LHCN-M2 (cell line): ENCODE measurements at regions not wholly inside any gene's neighbourhood (a gene's known extent, or its start where the extent isn't known, plus 50 kb on each side); places are given as distances from the start of the nearest gene placed in this dataset.

ENCODE experiments used
- DNase-seq: peaks from one replicate; pipeline ENCODE4 v3.0.0-alpha.2; 2012; ENCODE audit warnings: low read depth

DNA sequence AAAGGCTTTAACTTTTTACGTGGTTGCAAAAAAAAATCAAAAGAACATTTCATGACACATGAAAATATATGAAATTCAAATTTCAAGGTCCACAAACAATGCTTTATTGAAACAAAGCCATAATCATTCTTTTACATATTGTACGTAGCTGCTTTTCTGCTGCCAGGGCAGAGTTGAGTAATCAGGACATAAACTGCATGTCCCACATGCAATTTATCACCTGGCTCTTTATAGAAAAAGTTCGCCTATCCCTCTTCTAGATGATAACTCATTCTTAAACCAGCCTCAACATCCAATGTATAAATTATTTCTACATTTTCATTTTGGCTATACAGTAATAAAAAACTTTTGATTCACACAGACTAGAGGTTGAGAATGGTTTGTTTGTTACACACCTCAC is 154.9 kb downstream of the AXIN2 start:
- DNase-seq = no peak

DNA sequence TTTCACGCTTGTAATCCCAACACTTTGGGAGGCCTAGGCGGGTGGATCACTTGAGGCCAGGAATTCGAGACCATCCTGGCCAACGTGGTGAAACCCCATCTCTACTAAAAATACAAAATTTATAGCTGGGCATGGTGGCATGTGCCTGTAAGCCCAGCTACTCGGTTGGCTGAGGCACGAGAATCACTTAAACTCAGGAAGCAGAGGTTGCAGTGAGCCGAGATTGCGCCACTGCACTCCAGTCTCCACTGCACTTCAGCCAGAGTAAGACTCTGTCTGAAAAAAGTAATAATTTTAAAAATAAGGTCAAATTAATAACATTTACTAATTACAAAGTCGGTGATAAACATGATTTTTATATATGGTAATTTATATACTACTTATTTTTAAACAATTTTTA is 155.9 kb downstream of the AXIN2 start:
- no peak for DNase-seq

DNA sequence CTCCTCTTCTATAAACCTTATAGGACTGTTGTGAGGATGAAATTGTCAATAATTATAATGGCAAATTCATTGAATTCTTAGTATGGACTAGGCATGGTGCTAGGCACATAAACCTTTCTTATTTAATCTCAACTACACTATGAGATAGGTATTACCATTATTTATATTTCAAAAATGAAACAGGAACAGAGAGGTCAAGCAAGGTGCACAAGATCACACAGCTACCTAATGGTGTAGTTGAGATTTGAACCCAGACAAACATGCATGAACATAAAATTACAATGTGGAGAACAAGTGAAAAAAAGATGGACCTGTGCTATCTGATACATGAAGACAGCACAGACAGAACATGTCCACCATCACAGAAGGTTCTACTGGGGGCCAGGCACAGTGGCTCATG is 156.7 kb downstream of the AXIN2 start:
- no peak for DNase-seq

DNA sequence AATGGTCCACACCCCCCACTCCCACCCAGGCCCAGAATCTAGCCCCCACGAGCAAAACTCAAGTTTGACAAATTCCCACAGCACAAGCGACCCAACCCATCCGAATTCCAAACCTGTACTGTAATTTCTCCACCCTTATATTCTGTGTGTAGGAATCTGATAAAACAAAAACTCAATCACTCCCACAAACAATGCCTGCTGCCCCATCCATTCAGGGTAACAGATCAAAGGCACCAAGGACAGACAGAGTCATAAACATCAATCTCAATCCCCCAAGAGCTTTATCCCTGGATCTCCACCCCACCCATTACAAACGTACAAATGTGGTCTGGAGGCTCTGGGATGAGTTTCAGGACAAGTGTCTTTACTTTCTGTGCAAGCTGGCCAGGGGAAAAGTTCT is 157.8 kb downstream of the AXIN2 start:
- no peak for DNase-seq

DNA sequence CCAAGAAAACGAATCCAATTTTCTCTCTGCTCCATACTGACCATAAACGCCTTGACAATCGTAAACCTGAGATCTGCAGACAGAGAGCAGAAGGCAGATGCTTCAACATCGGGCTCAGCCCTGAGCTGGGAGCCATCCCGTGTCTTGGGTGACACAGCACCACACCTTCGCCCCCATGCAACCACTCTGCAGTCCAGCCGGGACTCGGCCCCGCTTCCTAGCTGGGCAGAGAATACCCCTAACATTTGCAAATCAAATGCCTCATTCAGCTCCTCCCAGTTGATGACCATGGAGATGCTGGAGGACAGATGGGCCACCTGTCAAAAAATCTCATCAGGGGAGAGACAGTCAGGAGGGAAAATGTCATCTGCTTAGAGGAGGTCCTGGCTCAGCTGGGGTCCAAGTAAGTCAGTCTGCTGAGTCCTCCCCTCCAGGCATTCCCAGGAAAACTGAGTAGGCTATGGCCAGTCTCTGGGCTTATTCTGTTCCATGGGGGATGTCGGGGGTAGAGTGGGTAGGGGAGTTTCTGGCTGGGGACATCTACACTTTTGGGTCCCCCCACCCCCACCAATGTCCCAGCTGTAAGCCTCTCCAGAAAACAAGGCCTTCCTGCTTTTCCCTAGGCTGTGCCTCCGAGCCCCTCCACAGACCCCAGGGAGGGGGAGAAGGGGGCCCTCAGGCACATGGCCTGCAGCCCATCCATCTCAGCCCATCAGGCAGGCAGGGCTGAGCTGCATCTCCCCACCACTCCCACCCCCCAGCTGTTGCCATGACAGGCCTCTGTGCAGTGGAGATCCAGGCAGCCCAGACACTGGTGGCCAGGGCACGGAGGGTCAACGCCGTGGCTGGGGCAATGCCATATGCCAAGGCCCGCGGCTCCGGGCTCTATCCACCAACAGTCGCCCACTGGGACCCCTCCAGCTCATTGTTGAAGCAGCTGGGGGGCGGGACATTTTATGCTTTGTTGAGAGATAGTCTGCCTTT is 158.6 kb downstream of the AXIN2 start:
- DNase-seq = peak; percentile 12

DNA sequence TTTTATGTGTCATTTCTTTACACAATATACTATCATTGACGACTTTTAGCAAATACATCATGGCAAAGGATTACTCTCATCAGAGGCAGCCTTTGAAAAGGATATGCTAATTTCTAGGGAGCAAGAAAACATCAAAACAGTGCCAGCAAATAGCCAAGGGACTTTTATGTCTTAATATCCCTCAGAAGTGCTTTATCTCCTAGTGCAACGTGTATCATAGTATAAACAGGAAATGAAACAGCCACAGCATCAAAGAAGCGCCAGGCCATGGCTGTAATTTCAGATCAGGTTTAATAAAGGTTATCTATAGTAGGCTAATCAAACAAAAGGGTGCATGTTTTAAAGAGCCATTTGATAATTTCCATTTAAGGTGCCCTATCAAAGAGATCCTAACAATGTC is 159.9 kb downstream of the AXIN2 start:
- no peak for DNase-seq

DNA sequence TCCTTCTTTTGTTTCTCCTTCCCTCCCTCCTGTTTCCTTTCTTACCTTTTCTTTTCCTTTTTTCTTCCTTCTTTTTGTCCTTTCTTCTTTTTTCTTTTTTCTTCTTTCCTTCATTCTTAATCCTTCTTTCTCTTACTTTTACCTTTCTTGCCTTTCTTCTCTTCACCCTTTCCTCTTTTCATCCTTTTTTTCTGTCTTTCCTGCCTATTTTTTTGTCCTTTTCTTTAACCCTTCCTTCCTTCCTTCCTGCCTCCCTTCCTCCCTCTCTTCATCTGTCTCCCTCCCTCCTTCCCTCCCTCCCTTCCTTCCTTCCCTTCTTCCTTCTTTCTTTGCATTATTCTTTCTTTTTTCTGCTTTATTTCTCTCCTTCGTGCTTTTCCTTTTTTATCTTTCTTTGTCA is 160.7 kb downstream of the AXIN2 start:
- no peak for DNase-seq

DNA sequence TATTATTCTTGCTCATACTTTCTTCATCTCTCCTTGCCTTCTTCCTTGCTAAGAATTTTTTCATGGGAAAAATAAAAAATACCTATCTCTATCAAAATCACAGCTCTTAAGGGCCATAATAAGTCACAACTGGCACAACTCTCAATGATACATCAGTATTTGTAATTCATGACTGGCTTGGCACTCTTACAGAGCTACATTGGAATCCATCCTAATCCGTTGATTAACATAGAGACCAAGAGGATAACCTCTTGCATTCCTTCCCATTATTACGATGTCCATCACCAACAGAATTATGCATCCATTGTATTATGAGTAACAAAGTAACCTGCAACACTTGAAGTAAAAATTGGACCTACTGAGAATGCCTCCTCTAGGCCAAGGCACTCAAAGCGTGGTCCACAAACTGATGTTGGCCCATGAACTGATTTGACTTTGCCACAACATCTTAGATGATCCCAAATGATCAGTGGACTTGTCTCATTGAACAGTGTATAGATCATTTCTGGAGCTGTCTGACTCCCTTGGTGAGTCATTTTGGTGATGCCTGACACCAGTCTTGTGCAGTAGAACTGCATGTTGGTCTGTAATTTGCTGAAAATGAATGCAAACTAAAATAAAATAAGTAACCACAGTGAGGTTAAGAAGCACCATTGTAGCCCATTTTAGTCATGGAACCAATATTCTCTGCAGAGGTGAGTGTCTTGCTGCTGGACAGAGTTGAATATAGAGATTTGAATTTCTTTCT is 163.2 kb downstream of the AXIN2 start:
- no peak for DNase-seq

DNA sequence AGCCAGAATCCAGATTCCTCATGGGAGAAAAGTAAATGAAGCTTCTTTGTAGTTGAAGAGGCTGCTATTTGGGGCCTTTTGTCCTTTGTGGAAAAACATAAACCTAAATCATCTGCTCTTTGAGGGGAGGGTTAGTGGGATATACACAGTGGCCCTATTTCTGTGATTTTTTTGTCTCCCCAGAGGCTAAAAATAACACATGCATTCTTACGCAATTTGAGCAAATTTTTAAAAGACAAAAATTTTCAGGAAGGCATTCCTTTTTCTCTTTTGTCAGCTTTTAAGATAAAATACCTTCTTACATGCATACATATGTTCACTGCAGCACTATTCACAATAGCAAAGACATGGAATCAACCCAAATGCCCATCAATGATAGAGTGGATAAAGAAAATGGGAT is 165.5 kb downstream of the AXIN2 start:
- no peak for DNase-seq

DNA sequence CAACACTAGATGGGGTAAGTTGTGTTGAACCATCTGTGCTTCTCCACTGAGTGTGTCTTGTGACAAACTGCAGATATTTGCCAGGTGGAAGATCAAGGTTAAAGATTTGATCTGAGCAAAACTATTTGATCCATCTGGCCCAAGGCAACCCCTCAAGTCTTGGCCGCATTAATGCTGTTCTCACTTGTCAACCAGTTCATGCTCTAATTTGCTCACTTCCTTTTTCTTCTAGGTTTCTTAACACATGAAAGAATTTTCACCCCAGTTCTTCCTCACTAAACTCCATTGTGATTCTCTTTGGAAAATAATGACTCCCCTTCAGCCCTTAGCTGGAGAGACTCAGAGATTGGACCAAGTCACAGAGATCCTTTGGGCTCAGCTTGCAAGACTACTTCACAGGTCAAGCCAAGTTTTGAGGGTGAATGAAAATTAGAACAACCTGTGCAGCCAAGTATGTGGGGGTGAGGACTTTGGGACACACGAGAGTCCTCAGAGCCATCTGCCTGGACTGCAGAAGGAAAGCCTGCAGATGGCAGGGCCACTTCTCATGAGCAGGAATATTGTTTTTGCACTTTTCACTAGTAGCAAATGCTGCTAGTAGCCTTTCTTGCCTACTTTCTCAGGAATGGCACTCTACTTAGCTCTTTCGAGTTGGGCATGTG is 166.5 kb downstream of the AXIN2 start:
- no peak for DNase-seq

DNA sequence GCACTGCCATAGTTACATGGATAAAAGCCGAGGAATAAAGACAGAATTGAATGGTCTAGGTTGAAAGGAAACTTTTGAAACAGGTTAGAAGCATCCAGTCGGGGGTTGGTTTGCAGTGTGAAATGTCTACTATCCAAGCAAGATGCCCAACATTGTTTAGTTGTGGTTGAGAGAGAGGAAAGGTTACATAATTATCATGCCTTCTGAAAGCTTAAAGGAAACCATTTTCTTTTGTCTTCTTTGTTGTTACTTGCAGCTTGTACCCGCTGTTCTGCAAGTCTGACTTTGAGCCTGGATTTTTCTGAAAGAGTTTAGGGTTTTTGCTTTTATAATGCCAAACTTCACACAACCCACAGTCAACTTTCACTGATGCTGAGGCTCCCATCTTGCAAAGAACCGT is 167.9 kb downstream of the AXIN2 start:
- DNase-seq = no peak

DNA sequence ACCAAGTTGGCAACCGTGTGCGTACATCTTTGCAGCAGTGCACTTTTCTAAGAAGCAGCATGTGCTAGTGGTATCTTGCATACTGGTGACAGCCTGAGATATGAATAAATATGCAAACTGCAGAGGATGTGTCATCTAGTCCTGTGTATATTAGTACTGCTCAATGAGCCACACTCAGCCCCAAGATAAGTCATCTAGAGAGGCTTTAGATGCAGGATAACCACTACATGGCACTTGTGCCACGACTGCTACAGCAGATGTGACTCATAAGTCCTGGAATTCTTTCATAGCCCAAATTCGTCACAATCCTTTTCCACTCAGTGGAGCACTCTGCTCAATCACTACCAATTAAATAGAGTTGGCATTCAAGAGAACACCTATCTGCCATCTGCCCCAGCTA is 171.5 kb downstream of the AXIN2 start:
- peak; percentile 71 for DNase-seq

DNA sequence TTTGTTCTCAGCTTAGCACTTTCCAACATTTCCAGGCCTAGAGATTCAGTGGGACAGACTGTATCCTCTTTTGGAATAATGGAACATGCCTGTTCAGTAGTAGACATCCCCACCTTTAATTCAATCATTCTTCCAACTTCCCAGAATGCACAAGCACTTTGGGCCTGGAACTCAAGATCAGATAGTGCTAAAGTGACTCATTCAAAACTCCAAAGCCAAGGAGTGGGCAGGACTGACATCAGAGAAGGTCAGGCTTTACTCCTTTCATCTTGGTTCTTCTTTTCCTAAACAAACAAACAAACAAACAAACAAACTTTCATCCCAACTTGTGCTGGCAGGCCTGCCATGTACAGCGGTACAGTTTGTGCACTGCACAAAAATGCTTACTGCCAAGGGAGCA is 172.0 kb downstream of the AXIN2 start:
- no peak for DNase-seq

DNA sequence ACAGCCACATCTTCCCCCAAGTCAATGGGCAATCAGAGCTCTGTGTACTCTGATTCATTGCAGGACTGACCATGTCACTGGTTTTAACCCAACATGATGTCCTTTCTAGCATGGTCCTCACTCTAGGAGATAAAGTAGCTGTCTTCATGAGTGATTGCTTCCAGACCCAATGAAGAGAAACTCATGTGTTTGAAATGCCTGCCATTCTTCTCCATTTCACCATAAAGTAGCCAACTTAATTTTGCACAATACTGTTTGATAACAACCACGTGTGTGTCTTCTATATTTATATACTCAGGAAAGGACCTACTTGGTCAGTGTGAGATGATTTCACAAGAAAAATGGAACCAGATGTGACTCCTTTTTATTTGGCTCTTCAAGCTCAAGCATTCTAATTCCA is 172.5 kb downstream of the AXIN2 start:
- no peak for DNase-seq

DNA sequence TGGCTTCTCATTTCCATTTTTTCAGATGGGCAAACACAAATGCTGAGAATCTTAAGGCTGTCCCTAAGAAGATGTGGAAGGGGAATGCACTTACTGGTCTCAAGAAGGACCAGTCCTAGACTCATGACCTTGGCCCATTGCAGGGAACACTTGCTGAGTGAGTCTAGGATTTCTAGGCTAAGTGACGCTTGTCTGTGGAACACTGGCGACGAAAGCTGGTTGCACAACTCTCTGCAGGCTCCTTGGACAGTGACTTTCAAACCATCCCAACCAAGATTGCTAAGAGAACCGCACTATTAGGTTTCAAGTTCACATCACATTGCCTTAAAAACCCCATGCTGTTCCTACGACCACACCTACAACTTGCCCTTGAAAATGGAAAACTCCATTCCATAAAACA is 174.1 kb downstream of the AXIN2 start:
- no peak for DNase-seq

DNA sequence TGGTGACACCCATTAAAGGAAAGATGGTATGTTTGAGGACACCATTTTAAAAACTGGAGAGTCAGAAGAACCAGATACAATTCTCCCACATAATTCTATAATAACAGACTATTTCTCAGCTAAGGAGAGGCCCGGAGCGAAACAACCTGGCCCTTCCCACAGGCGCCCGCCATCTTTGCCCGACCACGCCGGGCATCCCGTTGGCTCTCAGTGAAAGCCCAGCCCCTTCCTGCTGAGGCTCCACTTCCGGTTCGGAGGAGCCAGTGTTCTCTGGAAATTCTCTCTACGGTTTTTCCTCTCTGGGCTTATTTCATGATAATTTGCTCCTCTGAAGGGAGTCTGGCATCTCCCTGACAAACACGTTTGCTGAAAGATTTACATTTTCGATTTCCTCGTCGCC is 175.7 kb downstream of the AXIN2 start:
- DNase-seq = no peak

DNA sequence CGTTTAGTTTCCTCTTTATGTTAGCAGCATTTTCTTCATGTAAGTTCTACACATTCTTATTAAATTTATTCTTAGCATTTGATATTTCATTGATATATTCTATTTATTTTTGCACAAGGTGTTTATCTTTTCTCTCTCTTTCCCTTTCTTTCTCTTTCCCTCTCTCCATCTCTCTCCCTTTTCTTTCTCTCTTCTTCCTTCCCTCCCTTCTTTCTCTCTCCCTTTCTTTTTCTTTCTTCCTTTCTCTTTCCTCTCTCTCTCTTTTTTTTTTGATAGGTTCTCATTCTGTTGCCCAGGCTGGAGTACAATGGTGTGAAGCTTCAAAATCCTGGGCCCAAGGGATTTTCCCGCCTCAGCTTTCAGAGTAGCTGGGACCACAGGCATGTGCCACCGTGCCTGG is 176.4 kb downstream of the AXIN2 start:
- DNase-seq = no peak

DNA sequence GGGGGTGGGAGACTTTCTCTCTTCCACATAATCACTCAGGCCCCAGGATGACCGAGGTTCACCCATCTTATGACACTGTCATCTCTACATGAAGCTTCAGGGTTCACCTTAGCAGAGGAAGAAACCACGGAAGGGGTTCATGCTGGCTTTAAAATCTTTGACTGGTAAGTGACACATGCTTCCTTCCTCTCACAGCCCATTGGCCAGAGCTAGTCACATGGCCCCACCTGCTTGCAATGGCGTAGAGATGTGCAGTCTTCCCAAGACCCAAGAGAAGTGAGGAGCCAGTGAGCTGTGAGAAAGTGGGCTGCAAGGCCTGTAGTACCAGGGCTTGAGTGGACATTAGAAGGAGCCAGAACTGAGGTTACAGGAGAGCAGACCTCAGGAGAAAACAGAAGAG is 180.3 kb downstream of the AXIN2 start:
- DNase-seq = no peak

DNA sequence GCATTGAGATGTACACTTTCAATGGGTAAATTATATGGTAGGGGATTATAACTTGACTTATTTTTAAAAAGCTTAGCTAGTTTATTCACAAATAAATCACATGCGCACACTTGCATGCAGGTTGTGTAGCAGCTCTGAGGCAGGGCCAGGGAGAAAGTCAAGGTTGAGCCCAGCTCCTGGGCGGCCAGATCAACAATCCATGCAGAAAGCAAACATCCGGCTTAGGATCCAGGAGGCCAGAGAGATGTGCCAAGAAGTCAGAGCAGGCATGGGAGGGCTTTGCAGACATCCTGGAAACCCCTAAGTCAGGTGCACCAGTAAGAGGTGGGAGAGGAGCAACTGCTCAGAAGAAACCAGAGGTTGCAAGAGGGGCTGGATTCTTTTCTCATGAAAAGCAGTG is 186.5 kb downstream of the AXIN2 start:
- DNase-seq = no peak

DNA sequence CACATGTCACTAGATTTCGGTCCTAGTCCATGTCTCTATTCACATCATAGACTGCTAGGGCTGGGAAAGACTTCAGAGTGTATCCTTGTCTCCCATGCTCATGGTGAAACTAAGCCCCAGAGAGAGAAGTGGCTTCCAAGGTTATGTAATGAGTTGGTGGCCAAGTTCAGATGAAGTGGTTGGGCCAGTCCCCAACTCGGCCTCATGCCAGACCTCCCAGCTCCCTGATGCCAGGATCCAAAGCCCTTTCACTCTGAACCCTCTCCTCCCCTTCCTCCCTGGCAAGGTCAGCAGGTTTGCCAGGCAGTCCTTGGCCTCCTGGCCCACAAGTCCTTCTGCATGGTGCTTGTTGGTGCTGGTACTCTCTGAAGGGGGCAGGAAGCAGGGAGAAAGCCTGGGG is 189.7 kb downstream of the AXIN2 start:
- no peak for DNase-seq

DNA sequence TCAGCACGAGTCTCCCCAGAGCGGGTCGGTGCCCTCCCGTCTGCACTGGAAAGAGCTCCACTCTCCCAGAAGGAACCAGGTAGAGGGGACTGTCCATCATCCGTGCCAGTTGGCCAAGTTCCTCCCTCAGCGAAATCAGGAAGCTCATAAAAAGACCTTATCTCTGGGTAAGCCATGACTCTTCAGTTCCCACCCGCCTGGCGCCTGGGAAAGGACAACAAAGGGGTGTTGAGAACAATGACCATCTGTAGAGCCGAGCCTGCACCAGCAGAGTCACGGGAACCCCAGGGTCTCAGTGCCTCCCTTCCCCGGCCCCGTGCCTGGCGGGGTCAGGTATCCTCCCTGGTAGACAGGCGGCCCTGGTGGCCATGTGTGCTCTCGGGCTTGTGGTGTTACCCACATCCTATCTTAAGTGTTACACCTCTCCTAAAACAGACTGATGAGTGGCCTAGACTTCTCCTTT is 190.7 kb downstream of the AXIN2 start:
- DNase-seq = no peak

DNA sequence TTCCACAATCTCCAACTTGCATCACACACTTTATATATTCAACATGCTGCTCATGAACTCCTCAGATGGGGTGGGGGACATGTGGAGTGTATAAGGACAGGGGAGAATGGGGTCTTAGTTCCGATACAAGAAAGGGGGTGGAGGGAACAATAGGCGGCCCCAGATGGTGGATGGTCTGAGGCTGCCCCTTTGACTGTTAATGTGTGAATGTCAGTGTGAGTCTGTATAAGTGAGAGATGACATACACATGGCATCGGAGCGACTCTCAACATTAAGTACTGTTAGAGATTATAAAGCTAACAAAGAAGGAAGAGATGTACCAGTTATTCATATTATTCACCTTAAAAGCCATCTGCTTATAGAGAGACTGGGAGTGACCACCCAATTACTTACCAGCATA is 193.1 kb downstream of the AXIN2 start:
- DNase-seq = no peak
